ENCODE measurements at regions not wholly inside any gene's neighbourhood (a gene's known extent, or its start where the extent isn't known, plus 50 kb on each side); places are given as distances from the start of the nearest gene placed in this dataset.

DNA sequence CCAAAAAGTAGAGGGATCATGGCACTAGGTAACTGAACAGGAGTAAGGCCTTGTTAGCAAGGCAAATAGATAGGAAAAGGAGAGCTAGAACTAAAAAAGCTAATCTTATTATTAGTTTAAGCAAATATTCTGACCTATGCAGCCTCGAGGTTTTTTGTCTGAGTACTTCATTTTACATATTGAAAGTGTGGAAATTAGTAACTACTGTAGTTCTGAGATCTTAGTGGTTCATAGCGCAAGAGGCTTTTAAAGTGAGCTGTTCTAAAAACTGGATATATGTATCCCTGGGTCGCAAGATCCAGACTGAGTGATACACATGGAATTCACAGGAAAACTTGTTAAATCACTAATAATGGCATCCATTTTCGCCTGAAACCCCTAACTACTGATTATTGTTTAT, 411.0 kb upstream of the SOX5 start (continued):
- TF ChIP-seq, protein P1, sequence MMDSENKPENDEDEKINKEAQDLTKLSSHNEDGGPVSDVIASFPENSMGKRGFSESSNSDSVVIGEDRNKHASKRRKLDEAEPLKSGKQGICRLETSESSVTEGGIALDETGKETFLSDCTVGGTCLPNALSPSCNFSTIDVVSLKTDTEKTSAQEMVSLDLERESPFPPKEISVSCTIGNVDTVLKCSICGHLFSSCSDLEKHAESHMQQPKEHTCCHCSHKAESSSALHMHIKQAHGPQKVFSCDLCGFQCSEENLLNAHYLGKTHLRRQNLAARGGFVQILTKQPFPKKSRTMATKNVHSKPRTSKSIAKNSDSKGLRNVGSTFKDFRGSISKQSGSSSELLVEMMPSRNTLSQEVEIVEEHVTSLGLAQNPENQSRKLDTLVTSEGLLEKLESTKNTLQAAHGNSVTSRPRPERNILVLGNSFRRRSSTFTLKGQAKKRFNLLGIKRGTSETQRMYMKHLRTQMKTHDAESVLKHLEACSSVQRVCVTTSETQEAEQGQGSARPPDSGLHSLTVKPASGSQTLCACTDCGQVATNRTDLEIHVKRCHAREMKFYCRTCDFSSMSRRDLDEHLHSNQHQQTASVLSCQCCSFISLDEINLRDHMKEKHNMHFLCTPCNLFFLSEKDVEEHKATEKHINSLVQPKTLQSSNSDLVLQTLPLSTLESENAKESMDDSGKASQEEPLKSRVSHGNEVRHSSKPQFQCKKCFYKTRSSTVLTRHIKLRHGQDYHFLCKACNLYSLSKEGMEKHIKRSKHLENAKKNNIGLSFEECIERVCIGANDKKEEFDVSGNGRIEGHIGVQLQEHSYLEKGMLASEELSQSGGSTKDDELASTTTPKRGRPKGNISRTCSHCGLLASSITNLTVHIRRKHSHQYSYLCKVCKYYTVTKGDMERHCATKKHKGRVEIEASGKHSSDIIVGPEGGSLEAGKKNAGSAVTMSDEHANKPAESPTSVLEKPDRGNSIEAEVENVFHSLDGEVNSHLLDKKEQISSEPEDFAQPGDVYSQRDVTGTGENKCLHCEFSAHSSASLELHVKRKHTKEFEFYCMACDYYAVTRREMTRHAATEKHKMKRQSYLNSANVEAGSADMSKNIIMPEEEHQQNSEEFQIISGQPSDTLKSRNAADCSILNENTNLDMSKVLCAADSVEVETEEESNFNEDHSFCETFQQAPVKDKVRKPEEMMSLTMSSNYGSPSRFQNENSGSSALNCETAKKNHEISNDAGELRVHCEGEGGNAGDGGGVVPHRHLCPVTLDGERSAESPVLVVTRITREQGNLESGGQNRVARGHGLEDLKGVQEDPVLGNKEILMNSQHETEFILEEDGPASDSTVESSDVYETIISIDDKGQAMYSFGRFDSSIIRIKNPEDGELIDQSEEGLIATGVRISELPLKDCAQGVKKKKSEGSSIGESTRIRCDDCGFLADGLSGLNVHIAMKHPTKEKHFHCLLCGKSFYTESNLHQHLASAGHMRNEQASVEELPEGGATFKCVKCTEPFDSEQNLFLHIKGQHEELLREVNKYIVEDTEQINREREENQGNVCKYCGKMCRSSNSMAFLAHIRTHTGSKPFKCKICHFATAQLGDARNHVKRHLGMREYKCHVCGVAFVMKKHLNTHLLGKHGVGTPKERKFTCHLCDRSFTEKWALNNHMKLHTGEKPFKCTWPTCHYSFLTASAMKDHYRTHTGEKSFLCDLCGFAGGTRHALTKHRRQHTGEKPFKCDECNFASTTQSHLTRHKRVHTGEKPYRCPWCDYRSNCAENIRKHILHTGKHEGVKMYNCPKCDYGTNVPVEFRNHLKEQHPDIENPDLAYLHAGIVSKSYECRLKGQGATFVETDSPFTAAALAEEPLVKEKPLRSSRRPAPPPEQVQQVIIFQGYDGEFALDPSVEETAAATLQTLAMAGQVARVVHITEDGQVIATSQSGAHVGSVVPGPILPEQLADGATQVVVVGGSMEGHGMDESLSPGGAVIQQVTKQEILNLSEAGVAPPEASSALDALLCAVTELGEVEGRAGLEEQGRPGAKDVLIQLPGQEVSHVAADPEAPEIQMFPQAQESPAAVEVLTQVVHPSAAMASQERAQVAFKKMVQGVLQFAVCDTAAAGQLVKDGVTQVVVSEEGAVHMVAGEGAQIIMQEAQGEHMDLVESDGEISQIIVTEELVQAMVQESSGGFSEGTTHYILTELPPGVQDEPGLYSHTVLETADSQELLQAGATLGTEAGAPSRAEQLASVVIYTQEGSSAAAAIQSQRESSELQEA (IDR thresholded peaks at IDR 0.05; ENCODE audit: low read depth): no peak
- no peak for TF ChIP-seq ZNF561 (CRISPR knock-in tag; conservative IDR thresholded peaks at IDR 0.05)
- TF ChIP-seq, protein P2, sequence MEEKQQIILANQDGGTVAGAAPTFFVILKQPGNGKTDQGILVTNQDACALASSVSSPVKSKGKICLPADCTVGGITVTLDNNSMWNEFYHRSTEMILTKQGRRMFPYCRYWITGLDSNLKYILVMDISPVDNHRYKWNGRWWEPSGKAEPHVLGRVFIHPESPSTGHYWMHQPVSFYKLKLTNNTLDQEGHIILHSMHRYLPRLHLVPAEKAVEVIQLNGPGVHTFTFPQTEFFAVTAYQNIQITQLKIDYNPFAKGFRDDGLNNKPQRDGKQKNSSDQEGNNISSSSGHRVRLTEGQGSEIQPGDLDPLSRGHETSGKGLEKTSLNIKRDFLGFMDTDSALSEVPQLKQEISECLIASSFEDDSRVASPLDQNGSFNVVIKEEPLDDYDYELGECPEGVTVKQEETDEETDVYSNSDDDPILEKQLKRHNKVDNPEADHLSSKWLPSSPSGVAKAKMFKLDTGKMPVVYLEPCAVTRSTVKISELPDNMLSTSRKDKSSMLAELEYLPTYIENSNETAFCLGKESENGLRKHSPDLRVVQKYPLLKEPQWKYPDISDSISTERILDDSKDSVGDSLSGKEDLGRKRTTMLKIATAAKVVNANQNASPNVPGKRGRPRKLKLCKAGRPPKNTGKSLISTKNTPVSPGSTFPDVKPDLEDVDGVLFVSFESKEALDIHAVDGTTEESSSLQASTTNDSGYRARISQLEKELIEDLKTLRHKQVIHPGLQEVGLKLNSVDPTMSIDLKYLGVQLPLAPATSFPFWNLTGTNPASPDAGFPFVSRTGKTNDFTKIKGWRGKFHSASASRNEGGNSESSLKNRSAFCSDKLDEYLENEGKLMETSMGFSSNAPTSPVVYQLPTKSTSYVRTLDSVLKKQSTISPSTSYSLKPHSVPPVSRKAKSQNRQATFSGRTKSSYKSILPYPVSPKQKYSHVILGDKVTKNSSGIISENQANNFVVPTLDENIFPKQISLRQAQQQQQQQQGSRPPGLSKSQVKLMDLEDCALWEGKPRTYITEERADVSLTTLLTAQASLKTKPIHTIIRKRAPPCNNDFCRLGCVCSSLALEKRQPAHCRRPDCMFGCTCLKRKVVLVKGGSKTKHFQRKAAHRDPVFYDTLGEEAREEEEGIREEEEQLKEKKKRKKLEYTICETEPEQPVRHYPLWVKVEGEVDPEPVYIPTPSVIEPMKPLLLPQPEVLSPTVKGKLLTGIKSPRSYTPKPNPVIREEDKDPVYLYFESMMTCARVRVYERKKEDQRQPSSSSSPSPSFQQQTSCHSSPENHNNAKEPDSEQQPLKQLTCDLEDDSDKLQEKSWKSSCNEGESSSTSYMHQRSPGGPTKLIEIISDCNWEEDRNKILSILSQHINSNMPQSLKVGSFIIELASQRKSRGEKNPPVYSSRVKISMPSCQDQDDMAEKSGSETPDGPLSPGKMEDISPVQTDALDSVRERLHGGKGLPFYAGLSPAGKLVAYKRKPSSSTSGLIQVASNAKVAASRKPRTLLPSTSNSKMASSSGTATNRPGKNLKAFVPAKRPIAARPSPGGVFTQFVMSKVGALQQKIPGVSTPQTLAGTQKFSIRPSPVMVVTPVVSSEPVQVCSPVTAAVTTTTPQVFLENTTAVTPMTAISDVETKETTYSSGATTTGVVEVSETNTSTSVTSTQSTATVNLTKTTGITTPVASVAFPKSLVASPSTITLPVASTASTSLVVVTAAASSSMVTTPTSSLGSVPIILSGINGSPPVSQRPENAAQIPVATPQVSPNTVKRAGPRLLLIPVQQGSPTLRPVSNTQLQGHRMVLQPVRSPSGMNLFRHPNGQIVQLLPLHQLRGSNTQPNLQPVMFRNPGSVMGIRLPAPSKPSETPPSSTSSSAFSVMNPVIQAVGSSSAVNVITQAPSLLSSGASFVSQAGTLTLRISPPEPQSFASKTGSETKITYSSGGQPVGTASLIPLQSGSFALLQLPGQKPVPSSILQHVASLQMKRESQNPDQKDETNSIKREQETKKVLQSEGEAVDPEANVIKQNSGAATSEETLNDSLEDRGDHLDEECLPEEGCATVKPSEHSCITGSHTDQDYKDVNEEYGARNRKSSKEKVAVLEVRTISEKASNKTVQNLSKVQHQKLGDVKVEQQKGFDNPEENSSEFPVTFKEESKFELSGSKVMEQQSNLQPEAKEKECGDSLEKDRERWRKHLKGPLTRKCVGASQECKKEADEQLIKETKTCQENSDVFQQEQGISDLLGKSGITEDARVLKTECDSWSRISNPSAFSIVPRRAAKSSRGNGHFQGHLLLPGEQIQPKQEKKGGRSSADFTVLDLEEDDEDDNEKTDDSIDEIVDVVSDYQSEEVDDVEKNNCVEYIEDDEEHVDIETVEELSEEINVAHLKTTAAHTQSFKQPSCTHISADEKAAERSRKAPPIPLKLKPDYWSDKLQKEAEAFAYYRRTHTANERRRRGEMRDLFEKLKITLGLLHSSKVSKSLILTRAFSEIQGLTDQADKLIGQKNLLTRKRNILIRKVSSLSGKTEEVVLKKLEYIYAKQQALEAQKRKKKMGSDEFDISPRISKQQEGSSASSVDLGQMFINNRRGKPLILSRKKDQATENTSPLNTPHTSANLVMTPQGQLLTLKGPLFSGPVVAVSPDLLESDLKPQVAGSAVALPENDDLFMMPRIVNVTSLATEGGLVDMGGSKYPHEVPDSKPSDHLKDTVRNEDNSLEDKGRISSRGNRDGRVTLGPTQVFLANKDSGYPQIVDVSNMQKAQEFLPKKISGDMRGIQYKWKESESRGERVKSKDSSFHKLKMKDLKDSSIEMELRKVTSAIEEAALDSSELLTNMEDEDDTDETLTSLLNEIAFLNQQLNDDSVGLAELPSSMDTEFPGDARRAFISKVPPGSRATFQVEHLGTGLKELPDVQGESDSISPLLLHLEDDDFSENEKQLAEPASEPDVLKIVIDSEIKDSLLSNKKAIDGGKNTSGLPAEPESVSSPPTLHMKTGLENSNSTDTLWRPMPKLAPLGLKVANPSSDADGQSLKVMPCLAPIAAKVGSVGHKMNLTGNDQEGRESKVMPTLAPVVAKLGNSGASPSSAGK (IDR thresholded peaks at IDR 0.05): no peak
- no peak for TF ChIP-seq SRSF7 (optimal IDR thresholded peaks at IDR 0.05; ENCODE audit: low read depth, low read length)
- TF ChIP-seq, protein P3, sequence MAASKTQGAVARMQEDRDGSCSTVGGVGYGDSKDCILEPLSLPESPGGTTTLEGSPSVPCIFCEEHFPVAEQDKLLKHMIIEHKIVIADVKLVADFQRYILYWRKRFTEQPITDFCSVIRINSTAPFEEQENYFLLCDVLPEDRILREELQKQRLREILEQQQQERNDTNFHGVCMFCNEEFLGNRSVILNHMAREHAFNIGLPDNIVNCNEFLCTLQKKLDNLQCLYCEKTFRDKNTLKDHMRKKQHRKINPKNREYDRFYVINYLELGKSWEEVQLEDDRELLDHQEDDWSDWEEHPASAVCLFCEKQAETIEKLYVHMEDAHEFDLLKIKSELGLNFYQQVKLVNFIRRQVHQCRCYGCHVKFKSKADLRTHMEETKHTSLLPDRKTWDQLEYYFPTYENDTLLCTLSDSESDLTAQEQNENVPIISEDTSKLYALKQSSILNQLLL (CRISPR knock-in tag; IDR thresholded peaks at IDR 0.05; ENCODE audit: borderline replicate concordance): no peak
- TF ChIP-seq SMC3 (conservative IDR thresholded peaks at IDR 0.05; ENCODE audit: insufficient read depth, low read depth, low read length): no peak
